HUES48 (cell line): ENCODE measurements at regions not wholly inside any gene's neighbourhood (a gene's known extent, or its start where the extent isn't known, plus 50 kb on each side); places are given as distances from the start of the nearest gene placed in this dataset.
"Not testable (repeated sequence)": the region's sequence is repeated elsewhere in the genome, so short reads cannot be mapped to it uniquely, and the experiment has no call there.

Experiments
- H3K27ac ChIP-seq: one replicate; pipeline ENCODE4 v1.7.0; 2013; ENCODE audit warnings: low read depth, low read length, inconsistent platforms
- H3K27me3 ChIP-seq: 2 replicates; pipeline ENCODE4 v1.6.1; 2013; ENCODE audit warnings: mild to moderate bottlenecking, low read length; ENCODE audit not compliant: control insufficient read depth, insufficient read depth
- H3K36me3 ChIP-seq: 2 replicates; pipeline ENCODE4 v1.6.1; 2013; ENCODE audit warnings: low read length; ENCODE audit not compliant: control insufficient read depth, insufficient read depth
- H3K4me1 ChIP-seq: 2 replicates; pipeline ENCODE4 v1.6.1; 2013; ENCODE audit warnings: mild to moderate bottlenecking, low read length; ENCODE audit not compliant: control insufficient read depth, insufficient read depth
- H3K4me3 ChIP-seq: 2 replicates; pipeline ENCODE4 v1.5.1; 2013; ENCODE audit warnings: mild to moderate bottlenecking, low read depth, low read length
- H3K9ac ChIP-seq: 2 replicates; pipeline ENCODE4 v1.6.1; 2013; ENCODE audit warnings: mild to moderate bottlenecking, low read depth, low read length, moderate library complexity
- H3K9me3 ChIP-seq: 2 replicates; pipeline ENCODE4 v1.6.1; 2013; ENCODE audit warnings: low read length; ENCODE audit not compliant: control insufficient read depth, insufficient read depth

- no peaks in the 10 kb centered on the region for H3K9me3 ChIP-seq
- peaks cover 42% of the 10 kb centered on the region for H3K36me3 ChIP-seq
- no peak overlapping the region for H3K9ac ChIP-seq
- no peaks in the 10 kb centered on the region for H3K4me1 ChIP-seq
- no peak overlapping the region for H3K27ac ChIP-seq
- H3K4me3 ChIP-seq: no peak overlapping the region
- no peaks in the 10 kb centered on the region for H3K27me3 ChIP-seq
Observed at GRCh38 chr22:25461301-25461700, 103.2 kb upstream of the GRK3 start.

GRCh38 chr22:25462474-25463346, 101.8 kb upstream of the GRK3 start:
- not testable (repeated sequence) for H3K27me3 ChIP-seq, H3K27ac ChIP-seq, H3K4me1 ChIP-seq, H3K9me3 ChIP-seq, H3K9ac ChIP-seq, H3K4me3 ChIP-seq
- H3K36me3 ChIP-seq: peaks cover 34% of the 10 kb centered on the region

GRCh38 chr22:25463347-25463628, 101.2 kb upstream of the GRK3 start:
- not testable (repeated sequence) for H3K27ac ChIP-seq, H3K27me3 ChIP-seq, H3K4me1 ChIP-seq, H3K4me3 ChIP-seq, H3K9me3 ChIP-seq, H3K9ac ChIP-seq
- H3K36me3 ChIP-seq: peaks cover 30% of the 10 kb centered on the region

- peaks cover 21% of the 10 kb centered on the region for H3K36me3 ChIP-seq
- not testable (repeated sequence) for H3K27me3 ChIP-seq, H3K27ac ChIP-seq, H3K9ac ChIP-seq, H3K9me3 ChIP-seq, H3K4me3 ChIP-seq, H3K4me1 ChIP-seq
Observed at GRCh38 chr22:25464326-25464725, 100.1 kb upstream of the GRK3 start.

GRCh38 chr22:25465949-25466348, 98.5 kb upstream of the GRK3 start:
- Histone ChIP-seq H3K27ac (no peak overlapping the region), H3K4me3 (no peak overlapping the region), H3K9me3 (no peaks in the 10 kb centered on the region), H3K9ac (no peak overlapping the region), H3K36me3 (peaks cover 6% of the 10 kb centered on the region), H3K27me3 (no peaks in the 10 kb centered on the region), H3K4me1 (no peaks in the 10 kb centered on the region)

- Histone ChIP-seq H3K4me1 (no peaks in the 10 kb centered on the region), H3K27ac (no peak overlapping the region), H3K36me3 (no peaks in the 10 kb centered on the region), H3K9ac (no peak overlapping the region), H3K27me3 (no peaks in the 10 kb centered on the region), H3K4me3 (no peak overlapping the region), H3K9me3 (no peaks in the 10 kb centered on the region)
Observed at GRCh38 chr22:25472382-25472781, 92.1 kb upstream of the GRK3 start.

- no peaks in the 10 kb centered on the region for H3K27me3 ChIP-seq
- no peaks in the 10 kb centered on the region for H3K36me3 ChIP-seq
- no peak overlapping the region for H3K9ac ChIP-seq
- no peak overlapping the region for H3K27ac ChIP-seq
- H3K9me3 ChIP-seq: no peaks in the 10 kb centered on the region
- no peaks in the 10 kb centered on the region for H3K4me1 ChIP-seq
- no peak overlapping the region for H3K4me3 ChIP-seq
Observed at GRCh38 chr22:25475257-25476022, 89.0 kb upstream of the GRK3 start.

- Histone ChIP-seq H3K4me3 (no peak overlapping the region), H3K27me3 (no peaks in the 10 kb centered on the region), H3K9me3 (no peaks in the 10 kb centered on the region), H3K9ac (no peak overlapping the region), H3K27ac (no peak overlapping the region), H3K36me3 (no peaks in the 10 kb centered on the region), H3K4me1 (no peaks in the 10 kb centered on the region)
Observed at GRCh38 chr22:25477358-25477757, 87.1 kb upstream of the GRK3 start.

- Histone ChIP-seq H3K9me3 (no peaks in the 10 kb centered on the region), H3K27ac (no peak overlapping the region), H3K36me3 (no peaks in the 10 kb centered on the region), H3K27me3 (no peaks in the 10 kb centered on the region), H3K4me3 (no peak overlapping the region), H3K9ac (no peak overlapping the region), H3K4me1 (no peaks in the 10 kb centered on the region)
Observed at GRCh38 chr22:25478111-25478510, 86.4 kb upstream of the GRK3 start.

GRCh38 chr22:25478528-25478927, 85.9 kb upstream of the GRK3 start:
- H3K9ac ChIP-seq: no peak overlapping the region
- no peaks in the 10 kb centered on the region for H3K27me3 ChIP-seq
- no peaks in the 10 kb centered on the region for H3K4me1 ChIP-seq
- H3K4me3 ChIP-seq: no peak overlapping the region
- H3K27ac ChIP-seq: no peak overlapping the region
- H3K36me3 ChIP-seq: no peaks in the 10 kb centered on the region
- no peaks in the 10 kb centered on the region for H3K9me3 ChIP-seq

GRCh38 chr22:25480868-25481267, 83.6 kb upstream of the GRK3 start:
- not testable (repeated sequence) for H3K9me3 ChIP-seq, H3K27ac ChIP-seq, H3K36me3 ChIP-seq, H3K4me3 ChIP-seq, H3K4me1 ChIP-seq, H3K27me3 ChIP-seq, H3K9ac ChIP-seq
